GM18951 (cell line): ENCODE measurements at regions not wholly inside any gene's neighbourhood (a gene's known extent, or its start where the extent isn't known, plus 50 kb on each side); places are given as distances from the start of the nearest gene placed in this dataset.

Experiments
- POLR2A ChIP-seq: IDR thresholded peaks from 4 replicates; pipeline ENCODE4 v1.6.1; 2011; ENCODE audit warnings: mild to moderate bottlenecking; ENCODE audit not compliant: insufficient read length, insufficient read depth; ENCODE audit errors: extremely low read depth
- in situ Hi-C: fragments of 300-500 bp; cut with MboI; formaldehyde crosslinking; loops from one replicate; pipeline ENCODE4 v1.12.0; 2022; ENCODE audit warnings: low sequenced_read_pairs, mixed read lengths, inconsistent platforms; ENCODE audit not compliant: unreplicated experiment

DNA sequence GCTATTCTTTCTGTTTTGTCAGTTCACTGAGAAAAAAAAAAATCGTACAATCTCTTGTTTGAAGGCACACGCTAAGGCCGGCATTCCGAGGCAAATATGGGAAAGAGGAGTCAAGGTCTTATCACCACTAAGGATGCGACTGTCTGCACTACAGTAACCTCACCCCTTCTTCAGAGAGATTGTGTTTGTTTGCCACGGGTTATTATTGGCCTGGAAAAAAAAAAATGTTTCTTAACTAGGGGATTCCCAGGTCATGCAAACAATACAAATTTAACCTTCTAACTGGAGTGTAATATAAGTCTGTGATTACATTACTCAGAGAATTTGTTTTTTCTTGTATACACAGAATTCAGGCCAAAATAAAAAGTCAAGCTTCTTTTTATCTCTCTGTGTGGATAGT lies 168.3 kb downstream of the TMA16 start:
- TF ChIP-seq POLR2A, result no peak
- in situ Hi-C loops, result no loop called here

DNA sequence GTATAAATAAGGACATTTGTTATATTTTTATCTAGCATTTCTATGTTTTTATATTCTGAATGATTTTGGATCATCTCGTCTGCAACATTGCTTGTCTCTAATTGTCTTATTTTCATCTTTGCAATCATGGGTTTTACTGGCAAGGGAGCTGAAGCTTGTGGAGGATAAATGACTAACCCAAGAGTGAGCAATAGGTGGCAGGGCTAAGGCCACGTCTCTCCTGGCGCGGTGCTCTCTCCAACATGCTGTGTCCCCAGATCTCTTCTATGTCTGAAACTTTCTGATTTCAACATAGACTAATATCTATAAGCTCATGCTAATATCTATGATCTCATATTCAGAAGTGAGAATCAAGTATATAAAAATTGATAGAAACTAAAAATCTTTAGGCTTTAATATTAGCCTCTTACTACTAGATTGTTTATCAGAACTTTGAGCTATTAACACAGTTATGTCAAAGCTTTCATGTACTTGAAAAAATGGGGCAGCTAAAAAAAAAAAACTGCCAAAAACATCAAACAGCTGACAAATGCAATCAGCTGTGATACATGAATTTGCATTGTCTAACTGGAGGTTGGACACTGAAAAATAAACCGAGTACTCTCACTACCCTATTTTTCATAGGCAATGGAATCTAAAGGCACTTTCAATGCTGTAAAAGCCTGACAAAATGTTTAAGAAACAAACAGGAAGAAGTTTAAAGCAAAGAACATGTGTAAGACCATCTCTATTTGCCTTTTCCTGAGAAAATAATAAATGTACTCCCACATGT lies 169.2 kb downstream of the TMA16 start:
- in situ Hi-C loops, result no loop called here
- TF ChIP-seq POLR2A, result no peak

- no peak for TF ChIP-seq POLR2A
- in situ Hi-C loops, result no loop called here
These were observed 170.6 kb downstream of the TMA16 start for GRCh38 chr4:163665101-163665500.

DNA sequence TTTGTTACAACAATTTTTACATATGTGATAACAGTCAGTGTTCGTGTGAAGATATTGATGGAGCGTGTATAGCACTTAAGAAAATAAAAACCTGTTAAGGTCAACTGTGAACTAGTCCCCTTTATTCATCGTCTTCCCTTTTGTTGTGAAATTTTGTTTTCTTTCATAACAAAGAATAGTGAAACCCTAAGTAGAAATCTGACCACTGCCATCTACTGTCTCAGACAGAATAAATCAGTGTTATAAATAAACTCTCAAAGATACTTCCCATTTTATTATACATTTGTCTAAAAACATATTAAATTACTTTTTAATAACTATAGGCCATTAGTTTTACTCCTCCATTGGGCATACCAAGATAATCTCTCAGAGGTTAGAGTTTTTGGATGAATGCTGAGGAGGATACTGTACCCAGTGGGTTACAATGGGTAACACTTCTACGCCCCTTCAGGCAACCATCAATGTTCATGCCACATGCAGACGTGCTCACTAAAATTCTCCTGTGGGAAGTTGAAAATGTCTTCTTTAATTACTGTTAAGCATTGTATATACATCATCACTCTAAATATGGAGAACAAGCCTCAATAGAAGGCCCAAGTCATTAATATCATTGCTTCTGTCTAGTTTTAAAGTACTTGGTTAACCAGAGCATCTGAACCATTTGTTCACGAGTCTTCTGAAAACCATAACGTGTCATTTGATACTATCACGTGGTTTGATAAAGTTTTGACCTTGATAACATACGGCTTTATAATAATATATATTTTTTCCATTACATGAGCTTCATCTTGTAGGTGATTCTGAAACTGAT lies 171.2 kb downstream of the TMA16 start:
- in situ Hi-C loops, result no loop called here

GRCh38 chr4:163666332-163666873 lies 171.9 kb downstream of the TMA16 start:
- no peak for TF ChIP-seq POLR2A
- in situ Hi-C loops, result no loop called here

More for the DNA sequence above, 171.2 kb downstream of the TMA16 start:
- TF ChIP-seq POLR2A, result no peak

DNA sequence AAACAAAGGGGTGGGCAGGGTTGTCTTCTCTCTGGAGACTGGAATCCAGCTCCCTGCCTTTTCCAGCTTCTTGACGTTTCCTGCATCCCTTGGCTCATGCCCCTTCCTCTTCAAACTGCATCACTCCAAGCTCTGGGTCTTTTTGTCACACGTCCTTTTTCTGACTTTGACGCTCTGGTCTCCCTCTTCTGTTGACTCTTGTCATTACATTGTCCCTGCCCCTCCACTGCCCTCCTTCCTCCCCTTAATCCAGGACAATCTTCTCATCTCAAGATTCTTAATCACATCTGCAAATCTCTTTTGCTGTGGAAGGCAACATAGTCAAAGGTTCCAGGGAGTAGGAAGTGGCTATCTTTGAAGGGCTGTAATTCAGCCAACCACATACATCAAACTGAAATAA lies 178.3 kb downstream of the TMA16 start:
- TF ChIP-seq POLR2A, result no peak
- in situ Hi-C loops, result no loop called here

GRCh38 chr4:163673848-163674697 lies 179.6 kb downstream of the TMA16 start:
- TF ChIP-seq POLR2A, result no peak
- in situ Hi-C loops, result no loop called here

GRCh38 chr4:163679189-163679588 lies 184.7 kb downstream of the TMA16 start:
- in situ Hi-C loops, result loop anchor here (25.0 kb wide), 1 partner anchor 1058 kb away; no protein-coding TSS in a partner anchor
- no peak for TF ChIP-seq POLR2A

DNA sequence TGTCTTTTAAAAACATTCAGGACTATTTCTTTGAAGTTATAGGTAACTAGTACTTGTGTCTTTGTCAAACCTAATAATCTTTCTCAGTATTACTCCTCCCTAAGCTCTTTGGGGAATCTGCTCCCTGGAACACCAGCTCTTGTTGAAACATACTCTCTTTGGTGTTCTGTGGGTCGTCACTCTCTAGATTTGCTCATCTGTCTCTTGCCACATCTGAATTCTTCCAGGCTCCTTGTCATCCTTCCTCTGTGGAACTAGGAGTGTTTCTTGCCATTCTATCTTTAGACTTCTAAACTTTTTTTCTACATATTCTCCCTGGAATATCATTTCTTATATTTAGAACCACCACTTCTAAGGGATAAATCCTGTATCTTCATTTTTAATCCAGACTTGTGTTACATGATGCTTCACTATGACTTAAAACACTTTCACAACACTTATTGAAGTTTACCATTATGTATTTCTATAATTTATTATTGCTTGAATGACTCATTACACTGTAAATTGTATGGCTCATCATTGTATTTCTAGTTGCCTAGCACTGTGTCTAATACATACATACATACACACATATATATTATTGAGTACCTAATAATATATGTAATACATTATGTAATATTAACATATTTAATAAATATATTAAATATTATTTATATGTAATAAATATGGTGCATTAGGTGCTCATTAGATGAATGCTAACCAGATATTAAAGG lies 186.1 kb downstream of the TMA16 start:
- in situ Hi-C loops, result loop anchor here (10.0 to 25.0 kb wide), 2 partner anchors 126 to 1057 kb away; no protein-coding TSS in a partner anchor
- no peak for TF ChIP-seq POLR2A

- TF ChIP-seq POLR2A, result no peak
- in situ Hi-C loops, result loop anchor here (10.0 to 25.0 kb wide), 2 partner anchors 127 to 1056 kb away; no protein-coding TSS in a partner anchor
These were observed 186.8 kb downstream of the TMA16 start for GRCh38 chr4:163681208-163681821.

DNA sequence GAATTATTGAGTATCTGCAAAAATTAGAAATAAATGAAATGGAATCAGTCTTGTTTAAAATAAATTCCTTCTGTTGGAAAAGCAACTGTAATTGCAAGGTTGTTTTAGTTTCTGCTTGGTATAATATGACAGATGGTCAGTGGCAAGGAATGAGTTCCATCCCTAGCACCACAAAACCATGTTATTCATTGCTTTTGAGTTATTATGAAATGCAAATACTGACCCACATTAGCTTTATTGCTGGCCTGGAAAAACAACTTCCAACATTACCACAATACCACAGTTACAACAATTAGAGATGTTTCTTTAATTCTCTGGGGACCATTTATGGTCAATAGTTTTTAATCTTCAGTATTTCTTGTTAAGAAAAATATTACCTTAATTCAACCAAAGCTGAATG lies 194.4 kb downstream of the TMA16 start:
- in situ Hi-C loops, result loop anchor here (10.0 to 25.0 kb wide), 2 partner anchors 134 to 1048 kb away; no protein-coding TSS in a partner anchor
- TF ChIP-seq POLR2A, result no peak

DNA sequence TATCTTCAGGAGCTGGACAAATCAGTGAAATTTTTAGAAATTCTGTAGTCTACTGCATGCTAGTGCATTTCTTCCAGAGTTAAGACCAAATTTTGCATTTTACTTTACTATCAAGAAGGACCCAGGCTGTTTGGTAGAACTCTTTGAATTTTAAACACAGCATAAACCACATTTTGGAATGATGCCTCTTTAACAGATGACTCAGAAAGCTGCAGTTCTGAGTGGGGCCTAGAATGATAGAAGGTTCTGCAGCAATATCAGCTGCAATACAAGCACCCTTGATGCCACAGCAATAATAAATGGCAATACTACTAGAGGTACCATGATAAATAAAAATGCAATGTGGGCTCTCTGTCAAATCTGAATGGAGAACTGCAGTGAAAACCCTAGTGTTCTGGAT lies 198.7 kb downstream of the TMA16 start:
- TF ChIP-seq POLR2A, result no peak

GRCh38 chr4:163693776-163694175 lies 199.3 kb downstream of the TMA16 start:
- in situ Hi-C loops, result loop anchor here (25.0 kb wide), 1 partner anchor 1044 kb away; no protein-coding TSS in a partner anchor
- TF ChIP-seq POLR2A, result no peak

More for the DNA sequence above, 198.7 kb downstream of the TMA16 start:
- in situ Hi-C loops, result loop anchor here (25.0 kb wide), 1 partner anchor 1044 kb away; no protein-coding TSS in a partner anchor
